Astrocyte (in vitro differentiated cells and primary cell): ENCODE measurements at regions not wholly inside any gene's neighbourhood (a gene's known extent, or its start where the extent isn't known, plus 50 kb on each side); places are given as distances from the start of the nearest gene placed in this dataset.

ENCODE experiments used
- EZH2 ChIP-seq: IDR thresholded peaks from 2 replicates; pipeline ENCODE4 v1.6.1; 2012; ENCODE audit warnings: mild to moderate bottlenecking, low read length, inconsistent platforms; ENCODE audit not compliant: insufficient read depth
- TF ChIP-seq, protein P1 (sequence below): IDR thresholded peaks from 2 replicates; pipeline ENCODE4 v1.5.1; 2011; ENCODE audit warnings: low read depth, mild to moderate bottlenecking, inconsistent platforms, low read length, moderate library complexity; ENCODE audit not compliant: insufficient read depth

DNA sequence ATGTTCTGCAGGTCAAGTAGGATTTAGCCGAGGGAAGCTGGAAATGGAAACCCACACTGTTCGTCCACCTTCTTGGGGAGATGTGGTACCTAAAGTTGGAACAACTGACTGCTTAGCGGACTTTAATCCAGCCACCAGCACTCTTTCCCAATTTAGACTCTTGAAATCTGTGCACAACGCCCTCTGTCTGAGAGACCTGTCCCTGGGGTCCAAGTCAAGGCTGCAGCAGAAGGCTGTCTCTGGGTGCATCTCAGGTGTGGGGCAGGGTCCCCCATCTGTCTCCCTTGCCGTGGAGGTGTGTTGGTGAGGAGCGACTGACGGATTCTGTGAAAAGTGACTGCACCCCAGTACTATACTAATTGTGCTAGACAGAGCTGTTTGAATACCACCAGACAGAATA, 168.2 kb upstream of the CADM1 start:
- TF ChIP-seq, protein P1, sequence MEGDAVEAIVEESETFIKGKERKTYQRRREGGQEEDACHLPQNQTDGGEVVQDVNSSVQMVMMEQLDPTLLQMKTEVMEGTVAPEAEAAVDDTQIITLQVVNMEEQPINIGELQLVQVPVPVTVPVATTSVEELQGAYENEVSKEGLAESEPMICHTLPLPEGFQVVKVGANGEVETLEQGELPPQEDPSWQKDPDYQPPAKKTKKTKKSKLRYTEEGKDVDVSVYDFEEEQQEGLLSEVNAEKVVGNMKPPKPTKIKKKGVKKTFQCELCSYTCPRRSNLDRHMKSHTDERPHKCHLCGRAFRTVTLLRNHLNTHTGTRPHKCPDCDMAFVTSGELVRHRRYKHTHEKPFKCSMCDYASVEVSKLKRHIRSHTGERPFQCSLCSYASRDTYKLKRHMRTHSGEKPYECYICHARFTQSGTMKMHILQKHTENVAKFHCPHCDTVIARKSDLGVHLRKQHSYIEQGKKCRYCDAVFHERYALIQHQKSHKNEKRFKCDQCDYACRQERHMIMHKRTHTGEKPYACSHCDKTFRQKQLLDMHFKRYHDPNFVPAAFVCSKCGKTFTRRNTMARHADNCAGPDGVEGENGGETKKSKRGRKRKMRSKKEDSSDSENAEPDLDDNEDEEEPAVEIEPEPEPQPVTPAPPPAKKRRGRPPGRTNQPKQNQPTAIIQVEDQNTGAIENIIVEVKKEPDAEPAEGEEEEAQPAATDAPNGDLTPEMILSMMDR = no peak
- no peak for TF ChIP-seq EZH2
